WI38 (cell line): ENCODE measurements at regions not wholly inside any gene's neighbourhood (a gene's known extent, or its start where the extent isn't known, plus 50 kb on each side); places are given as distances from the start of the nearest gene placed in this dataset.
A peak's percentile ranks its signal among the peaks of the same experiment; 100 is the strongest.

Source experiments
- H3K4me3 ChIP-seq: 2 replicates; pipeline ENCODE4 v1.5.1; 2011; ENCODE audit warnings: low read depth, mild to moderate bottlenecking, control low read depth, low read length
- CTCF ChIP-seq: IDR thresholded peaks from 2 replicates; pipeline ENCODE4 v1.5.1; 2012; ENCODE audit warnings: low read depth, mild to moderate bottlenecking, control low read depth, low read length

GRCh38 chr14:30179381-30180130, 251.9 kb upstream of the PRKD1 start:
- no peak overlapping the region for H3K4me3 ChIP-seq
- TF ChIP-seq CTCF = no peak

GRCh38 chr14:30180219-30180618, 252.6 kb upstream of the PRKD1 start:
- TF ChIP-seq CTCF = no peak
- no peak overlapping the region for H3K4me3 ChIP-seq

GRCh38 chr14:30185832-30186231, 258.2 kb upstream of the PRKD1 start:
- H3K4me3 ChIP-seq = no peak overlapping the region
- no peak for TF ChIP-seq CTCF

GRCh38 chr14:30191639-30192279, 264.1 kb upstream of the PRKD1 start:
- TF ChIP-seq CTCF = no peak
- no peak overlapping the region for H3K4me3 ChIP-seq

- TF ChIP-seq CTCF = no peak
Observed at GRCh38 chr14:30193101-30193500, 265.5 kb upstream of the PRKD1 start.

GRCh38 chr14:30193845-30194501, 266.3 kb upstream of the PRKD1 start:
- no peak for TF ChIP-seq CTCF

More at GRCh38 chr14:30193101-30193500, 265.5 kb upstream of the PRKD1 start:
- H3K4me3 ChIP-seq = no peak overlapping the region

GRCh38 chr14:30194741-30195148, 267.1 kb upstream of the PRKD1 start:
- H3K4me3 ChIP-seq = peak overlapping the region; percentile 23; the same call in 1 of the 2 replicates
- TF ChIP-seq CTCF = no peak

More at GRCh38 chr14:30193845-30194501, 266.3 kb upstream of the PRKD1 start:
- H3K4me3 ChIP-seq = peak overlapping the region; percentile 11; the same call in 1 of the 2 replicates
